Sigmoid colon (tissue), 4 donors: ENCODE measurements at regions not wholly inside any gene's neighbourhood (a gene's known extent, or its start where the extent isn't known, plus 50 kb on each side); places are given as distances from the start of the nearest gene placed in this dataset.

ENCODE experiments used
- CTCF ChIP-seq, 4 experiments: fragments of 450-650 bp in 3 of 4; fragments of 200-600 bp in 1 of 4; IDR thresholded peaks; one replicate each; pipeline ENCODE4 v1.5.1; 2016 to 2019; ENCODE audit warnings: antibody characterized with exemption in 4 of 4, mild to moderate bottlenecking in 3 of 4, moderate library complexity in 2 of 4
- EP300 ChIP-seq, 4 donors: sonication (generic); formaldehyde crosslinking; IDR thresholded peaks; one replicate each; pipeline ENCODE4 v1.6.1; 2017; ENCODE audit warnings: antibody characterized with exemption in 4 of 4
- POLR2A ChIP-seq, 2 donors: fragments of 450-650 bp; IDR thresholded peaks; one replicate each; pipeline ENCODE4 v1.6.1; 2016; ENCODE audit warnings: antibody characterized with exemption in 2 of 2, mild to moderate bottlenecking in 2 of 2, moderate library complexity in 2 of 2

DNA sequence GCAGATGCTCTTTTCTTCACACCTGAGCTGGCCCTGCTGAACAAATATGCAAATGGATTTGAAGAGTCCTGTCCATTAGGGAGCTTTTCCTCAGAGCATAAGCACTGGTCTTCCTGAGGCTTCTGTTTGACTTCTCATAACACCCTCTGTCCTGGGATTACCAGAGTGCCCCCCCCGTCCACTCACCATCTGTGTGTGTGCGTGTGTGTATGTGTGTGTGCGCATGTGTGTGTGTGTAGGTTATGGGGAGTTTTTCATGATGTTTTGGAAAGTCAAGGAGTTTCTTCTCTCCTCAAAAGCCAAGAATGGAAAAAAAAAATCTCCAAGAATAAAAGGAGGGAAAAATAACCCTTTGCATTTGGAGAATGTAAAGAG is 57.7 kb upstream of the COMTD1 start:
- TF ChIP-seq CTCF (IDR thresholded peaks at IDR 0.05) (no peak), EP300 (IDR thresholded peaks at IDR 0.05) (no peak), POLR2A (IDR thresholded peaks at IDR 0.05) (no peak)
